ENCODE measurements at regions not wholly inside any gene's neighbourhood (a gene's known extent, or its start where the extent isn't known, plus 50 kb on each side); places are given as distances from the start of the nearest gene placed in this dataset.
"Not testable (repeated sequence)": the region's sequence is repeated elsewhere in the genome, so short reads cannot be mapped to it uniquely, and the experiment has no call there.

DNA sequence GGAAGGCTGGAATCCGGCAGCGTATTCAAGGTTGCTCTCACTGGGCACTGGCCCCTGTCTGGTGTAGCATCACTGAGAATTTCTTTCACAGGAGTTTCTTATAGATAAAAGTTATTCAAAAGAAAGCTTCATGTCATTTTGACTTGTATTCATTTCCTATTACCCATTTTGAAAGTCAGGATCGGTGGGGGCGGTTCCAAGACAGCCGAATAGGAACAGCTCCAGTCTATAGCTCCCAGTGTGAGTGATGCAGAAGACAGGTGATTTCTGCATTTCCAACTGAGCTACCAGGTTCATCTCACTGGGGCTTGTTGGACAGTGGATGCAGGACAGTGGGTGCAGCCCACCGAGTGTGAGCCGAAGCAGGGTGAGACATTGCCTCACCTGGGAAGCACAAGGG is 51.5 kb upstream of the CDC42EP3 start:
- intact Hi-C loops (cut with DNase I); DNase-seq (ENCODE audit: low spot score): not testable (repeated sequence)

DNA sequence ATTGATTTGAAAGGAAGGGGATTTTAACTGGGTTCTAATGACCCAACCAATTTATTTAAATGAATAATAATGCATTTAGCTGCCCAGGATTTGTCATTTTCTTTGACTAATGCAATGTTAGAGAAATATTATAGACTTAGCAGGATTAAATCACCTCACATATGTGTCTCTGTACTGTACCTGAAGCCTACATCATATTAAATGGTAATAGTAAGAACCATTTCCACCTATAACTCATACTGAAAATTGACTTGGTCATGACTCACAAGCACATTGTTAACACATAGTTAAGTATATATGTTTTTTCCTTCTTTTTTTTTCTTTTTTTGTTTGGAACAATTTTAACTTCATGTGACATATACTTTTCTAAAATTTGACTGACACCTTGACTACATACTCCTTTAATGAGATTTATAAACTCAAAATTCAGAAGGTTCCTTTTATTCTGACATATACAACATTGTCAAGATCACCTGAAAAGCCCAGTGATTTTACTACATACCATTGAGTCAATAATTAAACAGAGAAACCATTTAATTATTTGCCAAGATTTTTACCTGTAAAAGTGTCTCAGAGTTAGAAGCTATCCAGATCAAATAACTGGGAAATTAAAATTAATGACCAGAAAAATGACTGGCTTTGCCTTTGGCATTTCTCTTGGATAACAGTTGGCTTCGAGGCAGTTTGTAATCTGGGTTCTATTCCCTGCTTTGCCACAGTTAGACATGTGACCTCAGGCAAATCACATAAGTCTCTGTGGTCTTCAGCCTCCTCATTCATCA is 58.8 kb upstream of the CDC42EP3 start:
- DNase-seq (ENCODE audit: low spot score): no peak
- intact Hi-C loops (cut with DNase I): no loop called here

DNA sequence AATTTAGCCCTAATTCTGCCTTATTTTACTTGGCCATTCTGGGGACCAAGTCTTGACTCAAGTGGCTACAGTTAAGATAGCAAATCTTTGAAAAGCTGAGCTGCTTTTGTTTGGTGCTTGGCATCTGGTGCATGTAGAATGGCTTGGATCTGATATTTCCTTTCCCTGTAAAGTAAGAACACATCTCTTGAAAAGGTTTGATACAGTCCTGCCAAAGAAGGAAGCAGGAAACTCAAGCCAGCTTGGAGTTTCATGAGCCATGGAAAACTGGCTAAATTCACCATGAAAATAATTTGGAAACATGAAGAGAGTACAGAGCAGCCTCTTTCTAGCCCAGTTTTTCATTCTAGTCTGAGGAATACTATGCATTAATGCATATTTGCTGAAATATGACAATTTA is 61.0 kb upstream of the CDC42EP3 start:
- DNase-seq (ENCODE audit: low spot score); intact Hi-C loops (cut with DNase I): not testable (repeated sequence)

DNA sequence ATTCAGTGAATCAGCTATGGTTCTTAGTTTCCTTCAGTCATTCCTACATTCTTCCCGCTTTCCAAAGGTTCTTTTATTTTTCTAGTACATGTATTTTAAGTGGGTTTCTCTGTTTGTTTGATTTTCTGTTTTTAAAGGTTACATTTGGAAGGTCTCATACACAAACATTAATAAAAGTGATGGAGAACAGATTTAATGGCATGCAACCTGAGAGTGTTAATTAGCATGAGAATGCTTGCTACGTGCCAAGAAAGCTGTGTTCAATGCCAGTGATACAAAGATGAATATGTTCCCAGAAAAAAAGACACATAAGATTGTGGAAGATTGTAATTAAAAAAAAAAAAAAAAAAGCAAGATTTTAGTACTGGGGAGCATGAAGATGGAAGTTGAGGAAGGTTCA is 61.8 kb upstream of the CDC42EP3 start:
- intact Hi-C loops (cut with DNase I): no loop called here

DNA sequence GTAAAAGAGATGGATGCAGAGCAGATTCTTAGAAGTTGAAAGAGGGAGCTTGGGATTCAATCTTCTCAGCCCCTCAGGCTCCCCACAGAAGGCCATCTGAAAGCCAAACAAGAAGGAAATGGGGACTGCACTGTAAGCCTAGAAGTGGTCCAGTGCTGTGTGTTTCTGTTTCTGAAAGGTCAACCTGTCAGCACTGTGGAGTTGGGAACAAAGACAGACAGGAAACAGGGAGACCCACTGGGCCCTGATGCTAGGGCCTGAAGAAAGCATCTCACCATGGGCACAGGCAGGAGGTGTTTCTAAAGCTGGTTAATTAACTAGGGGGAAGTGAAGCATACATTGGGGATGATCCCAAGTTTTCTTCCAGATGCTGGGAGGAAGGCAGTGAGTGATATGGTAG is 62.5 kb upstream of the CDC42EP3 start:
- intact Hi-C loops (cut with DNase I); DNase-seq (ENCODE audit: low spot score): not testable (repeated sequence)

More for the DNA sequence above, 61.8 kb upstream of the CDC42EP3 start:
- no peak for DNase-seq (ENCODE audit: low spot score)

DNA sequence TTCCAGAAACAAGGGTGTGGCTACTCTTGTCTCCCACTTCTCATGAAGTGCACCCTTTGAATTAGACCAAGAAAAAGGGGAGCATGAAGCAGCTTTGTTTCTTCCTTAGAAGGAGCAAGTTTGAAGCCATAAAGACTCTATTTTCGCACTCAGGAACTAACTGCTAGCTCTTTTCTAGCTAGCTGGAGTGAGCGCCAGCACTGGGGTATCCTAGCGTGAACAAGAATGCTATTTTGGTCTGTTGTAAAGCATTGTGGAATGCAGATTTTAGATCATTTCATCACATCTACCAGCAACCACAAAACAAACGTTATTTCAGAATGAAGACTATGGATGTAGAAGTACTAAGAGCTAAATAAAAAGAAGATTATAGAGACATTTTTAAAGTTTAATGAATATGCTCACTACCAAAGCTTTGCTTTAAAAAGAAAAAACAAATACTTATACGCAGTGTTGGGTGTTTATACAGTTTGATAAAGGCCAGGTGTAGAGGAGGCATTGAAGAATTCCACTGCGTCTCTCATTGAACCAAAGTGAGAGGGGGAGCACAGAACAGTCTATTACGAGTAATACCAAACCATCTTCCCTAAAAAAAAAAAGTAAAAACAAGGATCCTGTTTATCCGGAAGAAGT is 63.6 kb upstream of the CDC42EP3 start:
- intact Hi-C loops (cut with DNase I); DNase-seq (ENCODE audit: low spot score): not testable (repeated sequence)

DNA sequence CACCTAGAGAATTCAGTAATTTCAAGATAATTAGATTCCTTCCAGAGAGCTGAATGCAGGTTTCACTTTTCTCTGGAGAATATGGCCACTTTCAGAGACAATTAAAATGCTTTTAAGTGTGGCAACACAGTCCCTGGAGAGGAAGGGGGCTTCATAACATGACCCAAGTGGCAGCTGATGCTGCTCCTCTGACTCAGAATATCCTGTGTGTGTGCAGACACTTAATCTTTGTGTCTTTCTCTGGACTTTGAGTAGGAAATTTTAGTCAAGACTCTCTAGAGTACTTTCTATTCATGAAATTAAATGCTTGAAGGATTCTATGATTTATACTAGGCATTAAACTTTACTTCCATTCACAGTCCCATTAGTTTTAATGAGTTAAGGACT is 64.1 kb upstream of the CDC42EP3 start:
- intact Hi-C loops (cut with DNase I); DNase-seq (ENCODE audit: low spot score): not testable (repeated sequence)

DNA sequence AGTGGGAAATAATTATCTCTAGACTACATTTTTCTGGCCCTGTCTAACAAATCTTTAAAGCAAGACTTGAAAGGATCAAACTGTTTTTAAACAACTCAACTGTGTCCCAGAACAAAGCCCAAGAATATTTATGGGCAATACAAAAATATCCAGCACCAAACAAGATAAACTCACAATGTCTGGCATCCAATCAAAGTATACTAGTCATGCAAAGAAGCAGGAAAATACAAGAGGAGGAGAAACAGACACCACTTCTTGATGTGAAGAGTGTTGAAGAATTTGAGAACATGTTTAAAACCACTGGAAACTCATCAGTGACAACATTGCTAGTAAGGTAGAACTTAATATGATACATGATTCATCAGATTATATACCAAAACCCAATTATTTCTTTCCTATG is 66.1 kb upstream of the CDC42EP3 start:
- intact Hi-C loops (cut with DNase I): no loop called here
- DNase-seq (ENCODE audit: low spot score): no peak

DNA sequence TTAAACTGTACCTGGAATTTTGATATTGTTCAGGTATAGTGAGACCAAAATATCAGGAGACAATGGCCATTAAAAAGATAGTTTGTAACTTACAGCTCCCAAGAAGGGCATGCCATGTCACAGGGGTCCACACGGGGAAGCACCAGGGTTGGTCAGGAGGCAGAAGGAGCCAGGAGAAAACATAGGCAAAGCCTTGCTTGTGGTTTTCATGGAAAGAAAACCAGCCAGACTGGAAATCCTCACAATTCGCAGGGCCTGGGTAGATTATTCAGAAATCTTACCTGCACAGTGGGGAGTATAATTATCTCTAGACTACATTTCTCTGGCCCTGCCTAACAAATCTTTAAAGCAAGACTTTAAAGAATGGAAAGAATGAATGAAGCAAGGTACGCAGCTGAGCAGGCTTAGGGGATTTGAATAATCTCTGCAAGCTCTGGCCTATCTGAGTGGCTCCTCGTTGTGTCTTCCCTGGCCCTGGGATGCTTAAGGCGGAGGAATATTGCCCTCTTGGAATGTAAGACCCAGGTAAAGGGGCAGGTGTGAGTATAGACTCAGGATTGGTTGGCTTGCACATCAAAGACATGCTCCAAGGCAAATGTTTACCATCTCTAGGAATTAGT is 66.9 kb upstream of the CDC42EP3 start:
- no peak for DNase-seq (ENCODE audit: low spot score)
- intact Hi-C loops (cut with DNase I): no loop called here

DNA sequence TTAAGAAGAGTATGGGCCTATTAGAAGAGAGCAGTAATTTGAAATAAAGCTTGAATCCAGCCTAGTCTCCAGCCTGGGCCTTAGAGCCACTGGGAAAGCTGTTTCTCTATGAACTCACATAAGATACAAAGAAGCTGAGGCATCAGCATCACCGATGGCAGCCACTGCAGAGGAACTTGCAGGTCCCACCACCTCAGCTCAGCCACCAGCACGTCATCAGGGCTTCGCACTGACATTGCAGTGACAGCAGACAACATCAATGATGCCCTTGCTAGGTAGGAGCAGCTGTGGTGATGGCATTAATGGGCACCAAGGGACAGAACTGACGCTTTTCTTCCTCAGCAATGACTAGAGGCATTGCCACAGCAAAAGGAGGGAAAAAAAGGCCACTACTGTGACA is 67.7 kb upstream of the CDC42EP3 start:
- no peak for DNase-seq (ENCODE audit: low spot score)
- intact Hi-C loops (cut with DNase I): no loop called here

DNA sequence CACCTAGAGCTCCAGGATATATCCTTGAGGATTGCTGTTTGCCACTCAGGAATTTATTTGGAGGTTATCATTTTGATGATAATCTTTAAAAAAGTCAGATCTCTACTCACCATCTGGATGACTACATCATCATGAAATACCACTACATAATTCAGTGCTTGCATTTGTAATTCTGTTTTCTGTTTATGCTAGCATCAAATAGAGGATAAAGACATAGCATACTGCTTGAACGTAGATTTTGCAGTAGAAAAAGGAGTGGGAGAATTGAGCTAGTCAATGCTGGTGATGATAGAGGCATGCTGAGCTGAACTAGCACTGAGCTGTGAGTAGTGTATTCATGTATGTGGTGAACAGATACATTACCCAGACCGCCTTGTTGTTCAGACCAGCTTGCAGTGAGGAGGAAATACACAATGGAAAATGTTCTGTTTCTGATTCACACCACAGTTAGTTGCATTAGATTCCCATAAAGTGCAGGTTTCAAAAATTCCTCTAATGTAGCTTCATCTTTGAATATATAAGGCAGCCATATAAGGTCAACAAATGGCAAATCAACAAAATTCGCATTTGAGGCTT is 68.8 kb upstream of the CDC42EP3 start:
- intact Hi-C loops (cut with DNase I): no loop called here

DNA sequence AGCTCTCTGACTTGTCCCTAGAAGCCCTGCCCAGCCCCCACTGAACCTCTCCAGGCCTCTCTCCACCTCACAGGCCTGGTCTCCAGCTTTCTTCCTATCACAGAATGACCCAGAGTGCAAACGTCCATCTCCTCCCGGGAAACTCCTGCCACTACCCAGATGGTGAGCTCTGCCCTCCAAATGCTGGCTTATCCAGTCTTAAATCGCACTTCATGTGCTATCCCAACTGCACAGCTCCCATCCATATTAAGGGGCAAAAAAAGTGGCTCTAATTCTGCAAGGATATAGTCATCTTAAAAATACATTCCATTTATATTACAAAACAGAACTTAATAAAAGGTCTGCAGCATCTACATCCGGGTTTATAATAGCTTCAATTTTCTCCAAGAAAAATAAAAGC is 70.8 kb upstream of the CDC42EP3 start:
- DNase-seq (ENCODE audit: low spot score): no peak
- intact Hi-C loops (cut with DNase I): no loop called here

More for the DNA sequence above, 68.8 kb upstream of the CDC42EP3 start:
- DNase-seq (ENCODE audit: low spot score): no peak

DNA sequence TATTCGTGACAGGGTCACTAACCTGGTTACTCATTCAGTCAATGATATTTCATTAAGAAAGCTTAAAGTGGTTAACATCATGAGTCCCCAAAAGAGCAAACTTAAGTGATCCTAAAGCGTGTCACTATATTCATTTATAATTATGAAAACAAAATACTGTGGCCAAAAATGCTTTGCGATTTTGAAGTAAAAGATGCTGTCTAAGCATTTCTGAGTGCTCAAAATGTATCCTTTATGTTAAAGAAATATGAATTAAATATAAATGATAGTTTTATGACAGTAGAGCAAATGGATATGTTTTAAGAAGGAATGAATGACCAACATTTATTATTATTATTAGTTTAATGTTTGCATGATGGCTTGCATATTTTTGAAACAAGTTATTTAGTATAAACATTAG is 72.6 kb upstream of the CDC42EP3 start:
- no peak for DNase-seq (ENCODE audit: low spot score)
- intact Hi-C loops (cut with DNase I): no loop called here

DNA sequence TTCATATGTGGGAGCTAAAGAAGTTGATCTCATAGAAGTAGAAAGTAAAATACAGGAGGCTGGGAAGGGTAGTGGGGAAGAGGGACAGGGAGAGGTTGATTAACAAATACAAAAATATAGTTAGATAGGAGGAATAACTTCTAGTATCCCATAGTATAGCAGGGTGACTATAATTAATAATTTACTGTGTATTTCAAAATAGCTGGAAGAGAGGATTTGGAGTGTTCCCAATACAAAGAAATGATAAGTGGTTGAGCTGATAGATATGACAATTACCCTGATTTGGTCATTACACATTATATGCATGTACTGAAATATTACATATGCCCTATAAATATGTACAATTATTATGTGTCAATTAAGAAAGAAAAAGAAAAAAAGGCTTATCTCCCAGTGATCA is 73.5 kb upstream of the CDC42EP3 start:
- DNase-seq (ENCODE audit: low spot score): not testable (repeated sequence)

DNA sequence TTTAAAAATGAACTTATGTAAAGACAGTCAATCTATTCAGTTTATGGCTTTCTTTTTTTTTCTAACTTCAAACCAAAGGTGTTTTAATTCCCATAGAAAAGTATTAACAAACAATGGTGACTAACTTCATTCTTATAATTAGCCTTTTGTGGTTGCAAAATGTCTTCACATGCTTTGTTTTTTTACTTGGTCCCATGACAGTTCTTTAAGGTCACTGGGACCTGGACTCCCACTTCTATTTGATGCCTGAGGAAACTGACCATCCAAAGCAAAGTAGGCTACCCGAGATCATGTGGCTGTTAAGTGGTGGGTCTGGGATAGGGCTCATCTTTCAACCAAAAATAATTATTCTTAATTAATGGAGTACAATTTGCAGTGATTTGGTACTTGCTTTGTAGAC is 74.6 kb upstream of the CDC42EP3 start:
- intact Hi-C loops (cut with DNase I); DNase-seq (ENCODE audit: low spot score): not testable (repeated sequence)

More for the DNA sequence above, 73.5 kb upstream of the CDC42EP3 start:
- intact Hi-C loops (cut with DNase I): not testable (repeated sequence)

DNA sequence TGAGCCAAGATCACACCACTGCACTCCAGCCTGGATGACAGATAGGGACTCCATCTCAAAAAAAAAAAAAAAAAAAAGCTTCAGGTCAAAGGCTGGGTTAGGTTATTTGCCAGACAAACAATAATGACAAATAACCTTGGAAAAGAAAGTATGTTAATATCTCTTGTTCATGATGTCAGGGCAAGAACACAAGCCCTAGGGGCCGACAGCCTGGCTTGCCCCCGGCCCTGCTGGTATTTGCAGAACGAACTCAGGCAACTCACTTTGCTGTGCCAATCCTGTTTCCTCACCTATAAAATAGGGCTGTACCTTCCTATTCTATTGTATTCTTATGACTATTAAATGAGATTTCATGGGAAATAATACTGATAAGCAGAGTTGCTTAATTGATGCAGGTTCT is 75.4 kb upstream of the CDC42EP3 start:
- intact Hi-C loops (cut with DNase I): no loop called here
- no peak for DNase-seq (ENCODE audit: low spot score)

DNA sequence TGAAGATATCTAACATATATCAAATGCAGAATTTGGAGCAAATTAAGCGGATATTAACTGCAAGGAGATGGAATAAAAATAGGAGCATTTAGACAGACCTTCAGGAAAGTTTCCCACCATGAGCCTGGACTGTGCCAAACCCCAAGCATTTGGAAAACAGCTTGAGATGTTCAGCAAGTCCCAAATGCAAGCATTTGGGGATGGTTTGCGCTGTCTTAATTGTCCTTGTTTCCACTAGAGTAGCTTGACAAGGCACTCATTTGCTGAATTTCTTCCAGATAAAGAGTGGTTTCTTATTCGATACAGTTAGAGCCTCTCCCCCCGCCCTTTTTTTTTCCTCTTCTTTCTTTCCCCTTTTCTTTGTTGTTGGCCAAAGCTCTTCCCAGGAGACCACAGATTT is 77.1 kb upstream of the CDC42EP3 start:
- intact Hi-C loops (cut with DNase I): no loop called here

DNA sequence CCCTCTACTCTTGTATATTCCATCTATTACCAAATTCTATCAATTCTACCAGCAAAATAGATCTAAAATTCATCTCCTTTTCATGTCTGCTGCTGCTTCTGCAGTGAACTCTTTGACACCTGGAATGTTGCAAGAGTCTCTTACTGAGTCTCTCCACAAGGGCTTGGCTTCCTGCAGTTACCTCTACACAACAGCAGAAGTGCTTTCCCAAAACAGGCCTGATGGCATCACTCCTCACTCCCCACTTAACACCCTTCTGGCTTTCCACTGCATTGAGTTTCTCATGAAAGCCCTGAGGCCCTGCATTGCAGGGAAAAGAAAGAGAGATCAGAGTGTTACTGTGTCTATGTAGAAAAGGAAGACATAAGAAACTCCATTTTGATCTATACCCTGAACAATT is 78.8 kb upstream of the CDC42EP3 start:
- intact Hi-C loops (cut with DNase I); DNase-seq (ENCODE audit: low spot score): not testable (repeated sequence)

More for the DNA sequence above, 77.1 kb upstream of the CDC42EP3 start:
- DNase-seq (ENCODE audit: low spot score): no peak

DNA sequence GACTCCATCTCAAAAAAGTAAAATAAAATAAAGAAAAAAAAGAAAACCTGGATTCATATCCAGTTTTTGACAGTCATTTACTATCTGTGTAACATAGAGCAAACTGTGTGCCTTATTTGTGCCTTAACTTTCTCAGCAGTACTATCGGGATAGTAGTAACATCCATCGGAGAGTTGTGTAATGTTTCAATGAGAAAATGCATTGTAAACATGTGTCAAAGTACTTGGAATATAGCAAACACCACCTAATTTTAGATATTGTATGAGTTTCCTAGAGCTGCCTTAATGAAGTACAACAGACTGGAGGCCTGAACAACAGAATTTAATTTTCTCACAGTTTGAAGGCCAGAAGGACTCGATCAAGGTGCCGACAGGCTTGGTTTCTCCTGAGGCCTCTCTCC is 81.3 kb upstream of the CDC42EP3 start:
- intact Hi-C loops (cut with DNase I): no loop called here
- no peak for DNase-seq (ENCODE audit: low spot score)

DNA sequence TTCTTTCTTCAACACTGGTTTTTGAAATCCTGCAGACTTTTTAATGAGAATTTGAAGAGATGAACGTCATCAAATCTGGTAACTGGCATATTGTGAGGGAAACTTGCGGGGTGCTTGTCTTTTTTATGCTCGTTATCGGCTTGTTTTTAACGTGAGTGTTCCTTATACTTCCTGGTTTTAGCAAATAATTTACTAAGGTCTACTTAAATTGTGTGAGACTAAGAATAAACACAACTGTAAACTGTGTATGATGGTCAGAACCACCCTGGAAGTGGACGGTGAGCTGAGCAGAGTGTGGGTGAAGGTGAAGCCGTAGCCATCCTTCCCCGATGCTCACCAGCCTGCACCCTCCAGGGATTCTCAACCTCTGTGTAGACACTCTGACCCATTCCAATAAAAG is 82.3 kb upstream of the CDC42EP3 start:
- DNase-seq (ENCODE audit: low spot score): no peak
- intact Hi-C loops (cut with DNase I): no loop called here
